Hepatocyte (in vitro differentiated cells): ENCODE measurements at regions not wholly inside any gene's neighbourhood (a gene's known extent, or its start where the extent isn't known, plus 50 kb on each side); places are given as distances from the start of the nearest gene placed in this dataset.

Experiments
- EZH2phosphoT487 ChIP-seq: fragments of 200-600 bp; sonication (generic); IDR thresholded peaks from one replicate; pipeline ENCODE4 v1.6.1; 2018; ENCODE audit warnings: antibody characterized with exemption, mild to moderate bottlenecking, low read depth, moderate library complexity; ENCODE audit not compliant: unreplicated experiment, severe bottlenecking
- TF ChIP-seq, protein P1 (sequence below): fragments of 200-600 bp; sonication (generic); IDR thresholded peaks from 2 replicates; pipeline ENCODE4 v1.5.1; 2016; ENCODE audit warnings: antibody characterized with exemption, mild to moderate bottlenecking; ENCODE audit not compliant: poor library complexity

DNA sequence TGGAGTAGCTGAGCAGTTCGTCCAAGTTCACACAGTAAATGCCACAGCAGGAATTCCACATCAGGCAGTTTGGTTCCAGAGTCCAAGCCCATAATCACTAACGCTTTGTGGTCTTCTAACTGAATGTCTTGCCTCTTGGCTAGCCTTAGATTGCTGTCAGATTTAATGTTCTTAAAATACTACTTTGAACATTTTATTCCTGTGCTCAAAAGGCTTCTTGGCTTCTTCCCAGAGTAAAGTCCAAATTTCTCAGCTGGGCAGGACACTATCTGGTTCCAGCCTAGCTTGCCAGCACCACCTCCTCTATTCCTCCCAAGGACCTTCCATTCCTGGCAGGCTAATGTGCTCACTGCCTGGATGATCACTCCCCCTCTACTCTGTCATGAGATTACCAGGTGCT is 256.9 kb downstream of the SQOR start:
- TF ChIP-seq, protein P1, sequence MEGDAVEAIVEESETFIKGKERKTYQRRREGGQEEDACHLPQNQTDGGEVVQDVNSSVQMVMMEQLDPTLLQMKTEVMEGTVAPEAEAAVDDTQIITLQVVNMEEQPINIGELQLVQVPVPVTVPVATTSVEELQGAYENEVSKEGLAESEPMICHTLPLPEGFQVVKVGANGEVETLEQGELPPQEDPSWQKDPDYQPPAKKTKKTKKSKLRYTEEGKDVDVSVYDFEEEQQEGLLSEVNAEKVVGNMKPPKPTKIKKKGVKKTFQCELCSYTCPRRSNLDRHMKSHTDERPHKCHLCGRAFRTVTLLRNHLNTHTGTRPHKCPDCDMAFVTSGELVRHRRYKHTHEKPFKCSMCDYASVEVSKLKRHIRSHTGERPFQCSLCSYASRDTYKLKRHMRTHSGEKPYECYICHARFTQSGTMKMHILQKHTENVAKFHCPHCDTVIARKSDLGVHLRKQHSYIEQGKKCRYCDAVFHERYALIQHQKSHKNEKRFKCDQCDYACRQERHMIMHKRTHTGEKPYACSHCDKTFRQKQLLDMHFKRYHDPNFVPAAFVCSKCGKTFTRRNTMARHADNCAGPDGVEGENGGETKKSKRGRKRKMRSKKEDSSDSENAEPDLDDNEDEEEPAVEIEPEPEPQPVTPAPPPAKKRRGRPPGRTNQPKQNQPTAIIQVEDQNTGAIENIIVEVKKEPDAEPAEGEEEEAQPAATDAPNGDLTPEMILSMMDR, result no peak
- no peak for TF ChIP-seq EZH2phosphoT487
